ENCODE measurements at regions not wholly inside any gene's neighbourhood (a gene's known extent, or its start where the extent isn't known, plus 50 kb on each side); places are given as distances from the start of the nearest gene placed in this dataset.
A peak's percentile ranks its signal among the peaks of the same experiment; 100 is the strongest.

GRCh38 chr5:101080462-101081240 lies 177.6 kb upstream of the ST8SIA4 start:
- no peak overlapping the region for H3K4ac ChIP-seq (ENCODE audit: low read depth, low read length)
- no peak overlapping the region for H3K23ac ChIP-seq (ENCODE audit: insufficient read length, low read depth, low read length)
- no peaks in the 10 kb centered on the region for H3K27me3 Mint-ChIP-seq (ENCODE audit: low read depth)
- no peak overlapping the region for H2BK120ac ChIP-seq (ENCODE audit: low read depth, low read length, poor library complexity, severe bottlenecking)
- H4K91ac ChIP-seq (ENCODE audit: insufficient read length, low read depth, low read length): no peak overlapping the region
- H2AFZ ChIP-seq (ENCODE audit: low read length): no peak overlapping the region
- no peaks in the 10 kb centered on the region for H3K9me3 ChIP-seq (ENCODE audit: control insufficient read depth, low read depth, low read length)
- no peak overlapping the region for H3K4me2 ChIP-seq (ENCODE audit: insufficient read depth, insufficient read length, low read length)
- H2AK5ac ChIP-seq (ENCODE audit: insufficient read length, low read length): no peak overlapping the region
- H3K23me2 ChIP-seq (ENCODE audit: insufficient read length, low read depth, low read length, poor library complexity, severe bottlenecking): no peaks in the 10 kb centered on the region
- H3K56ac ChIP-seq (ENCODE audit: insufficient read length, low read depth, low read length): no peak overlapping the region
- no peak overlapping the region for H2BK5ac ChIP-seq (ENCODE audit: insufficient read length, low read length)
- H3K36me3 Mint-ChIP-seq (ENCODE audit: insufficient read depth in 1 of 3, low read depth in 3 of 3): peaks cover 0 to 7% (median 4%) of the 10 kb centered on the region in 3 experiments; a peak in 2 of 7 replicates
- peaks cover 0 to under 1% of the 10 kb centered on the region in 2 experiments; a peak in 2 of 4 replicates for H3K4me1 Mint-ChIP-seq
- H3K9ac ChIP-seq (ENCODE audit: extremely low read depth, insufficient read length, low read length): no peak overlapping the region
- H3K27me3 ChIP-seq (ENCODE audit: insufficient read depth, low read length): no peaks in the 10 kb centered on the region
- 0 out of 7 replicates have a peak overlapping the region, but pooled peaks of 1 of the 3 experiments have one; percentile 29 for H3K27ac Mint-ChIP-seq
- H2BK15ac ChIP-seq (ENCODE audit: low read depth, low read length): no peak overlapping the region
- no CpG with 5 or more reads among the region's 5 CpGs for WGBS (ENCODE audit: extremely low coverage, insufficient read length, low lambda C conversion rate)
- H3K4me3 Mint-ChIP-seq: no peak overlapping the region
- no peak overlapping the region for H2BK12ac ChIP-seq (ENCODE audit: insufficient read length, low read depth, low read length)
- no peak overlapping the region for H3K14ac ChIP-seq (ENCODE audit: insufficient read depth, low read length)
- no peak overlapping the region for H3K27ac ChIP-seq (ENCODE audit: insufficient read length, low read depth, low read length)
- H3K4me1 ChIP-seq (ENCODE audit: insufficient read depth, low read length): no peaks in the 10 kb centered on the region; the same call in 1 of the 2 replicates
- no peaks in the 10 kb centered on the region for H3K79me2 ChIP-seq (ENCODE audit: insufficient read depth, low read length)
- no peak overlapping the region for H4K5ac ChIP-seq (ENCODE audit: insufficient read length, low read depth, low read length)
- TF ChIP-seq CTCF (conservative IDR thresholded peaks at IDR 0.05): no peak
- no peak overlapping the region for H3T11ph ChIP-seq (ENCODE audit: low read length)
- no peak for DNase-seq
- no peaks in the 10 kb centered on the region for H3K79me1 ChIP-seq (ENCODE audit: insufficient read depth, low read depth, low read length, poor library complexity, severe bottlenecking)
- no peak overlapping the region for H4K8ac ChIP-seq (replicated peaks; ENCODE audit: insufficient read length, low read depth, low read length)
- no peaks in the 10 kb centered on the region for H4K20me1 ChIP-seq (ENCODE audit: control insufficient read depth, insufficient read depth, insufficient read length)
- H2BK20ac ChIP-seq (ENCODE audit: low read depth, low read length, poor library complexity, severe bottlenecking): no peak overlapping the region
- H3K9me3 Mint-ChIP-seq: peaks cover 4 to 8% of the 10 kb centered on the region in 2 experiments; a peak in 2 of 5 replicates
- no peak overlapping the region for H3K18ac ChIP-seq (ENCODE audit: insufficient read length, low read depth, low read length)

Data from H9 (cell line).